Osteoblast (primary cell): ENCODE measurements at regions not wholly inside any gene's neighbourhood (a gene's known extent, or its start where the extent isn't known, plus 50 kb on each side); places are given as distances from the start of the nearest gene placed in this dataset. TPM values are rescaled to one million over a fixed set of nuclear protein-coding genes. Genes with fewer than 3 reads are reported as not detected.

ENCODE experiments used
- DNase-seq: peaks from one replicate; pipeline ENCODE4 v3.0.0; 2011; ENCODE audit warnings: low spot score, mixed read lengths; ENCODE audit not compliant: insufficient read length; ENCODE audit errors: missing footprints
- H2AFZ ChIP-seq: 2 replicates; pipeline ENCODE4 v1.6.0; 2011; ENCODE audit warnings: mild to moderate bottlenecking, low read length
- H3K27ac ChIP-seq: 2 replicates; pipeline ENCODE4 v1.5.1; 2011; ENCODE audit warnings: mild to moderate bottlenecking, low read depth, low read length, moderate library complexity
- H3K27me3 ChIP-seq: 2 replicates; pipeline ENCODE4 v1.6.0; 2012; ENCODE audit warnings: mild to moderate bottlenecking, control low read depth, inconsistent platforms, low read length, moderate library complexity; ENCODE audit not compliant: insufficient read depth
- H3K36me3 ChIP-seq: 2 replicates; pipeline ENCODE4 v1.5.1; 2011; ENCODE audit warnings: mild to moderate bottlenecking, low read length, control low read depth, moderate library complexity; ENCODE audit not compliant: insufficient read depth
- H3K4me1 ChIP-seq: 2 replicates; pipeline ENCODE4 v1.5.1; 2011; ENCODE audit warnings: mild to moderate bottlenecking, low read length, control low read depth, moderate library complexity; ENCODE audit not compliant: insufficient read depth
- H3K4me2 ChIP-seq: 2 replicates; pipeline ENCODE4 v1.6.0; 2011; ENCODE audit warnings: mild to moderate bottlenecking, low read length; ENCODE audit not compliant: insufficient read depth
- H3K4me3 ChIP-seq: fragments of 200-600 bp; sonication (generic); 3 replicates; pipeline ENCODE4 v1.5.1; 2012; ENCODE audit warnings: mild to moderate bottlenecking, low read length, inconsistent platforms; ENCODE audit not compliant: insufficient read depth
- H3K79me2 ChIP-seq: 2 replicates; pipeline ENCODE4 v1.6.0; 2012; ENCODE audit warnings: mild to moderate bottlenecking, low read length, control low read depth, inconsistent platforms; ENCODE audit not compliant: insufficient read depth
- H3K9me3 ChIP-seq: 2 replicates; pipeline ENCODE4 v1.5.1; 2011; ENCODE audit warnings: low read depth, low read length, control low read depth
- H4K20me1 ChIP-seq: 2 replicates; pipeline ENCODE4 v1.6.0; 2012; ENCODE audit warnings: mild to moderate bottlenecking, low read length, control low read depth; ENCODE audit not compliant: insufficient read depth
- CTCF ChIP-seq: IDR thresholded peaks from 2 replicates; pipeline ENCODE4 v1.5.1; 2011; ENCODE audit warnings: mild to moderate bottlenecking, low read depth, low read length, moderate library complexity; ENCODE audit errors: extremely low read depth
- small RNA-seq: library from RNA; depleted of rRNA; stranded (forward); fragments of <200 nt; gene quantifications from one replicate; pipeline ENCODE3, GENCODE V24; 2012

GRCh38 chr16:85561248-85562092 is 51.7 kb upstream of the GSE1 start:
- H3K79me2 ChIP-seq: peaks cover 98% of the 10 kb centered on the region
- DNase-seq: no peak
- no peak for TF ChIP-seq CTCF
- no peaks in the 10 kb centered on the region for H3K36me3 ChIP-seq
- no peak overlapping the region for H3K4me3 ChIP-seq
- no peak overlapping the region for H3K4me2 ChIP-seq
- peak overlapping the region; percentile 12 for H3K27ac ChIP-seq
- H4K20me1 ChIP-seq: peaks cover 82% of the 10 kb centered on the region
- no peaks in the 10 kb centered on the region for H3K9me3 ChIP-seq
- H2AFZ ChIP-seq: no peak overlapping the region
- H3K4me1 ChIP-seq: peaks cover 35% of the 10 kb centered on the region
- no peaks in the 10 kb centered on the region for H3K27me3 ChIP-seq

GRCh38 chr16:85562093-85562786 is 50.9 kb upstream of the GSE1 start:
- peaks cover 96% of the 10 kb centered on the region for H3K79me2 ChIP-seq

DNA sequence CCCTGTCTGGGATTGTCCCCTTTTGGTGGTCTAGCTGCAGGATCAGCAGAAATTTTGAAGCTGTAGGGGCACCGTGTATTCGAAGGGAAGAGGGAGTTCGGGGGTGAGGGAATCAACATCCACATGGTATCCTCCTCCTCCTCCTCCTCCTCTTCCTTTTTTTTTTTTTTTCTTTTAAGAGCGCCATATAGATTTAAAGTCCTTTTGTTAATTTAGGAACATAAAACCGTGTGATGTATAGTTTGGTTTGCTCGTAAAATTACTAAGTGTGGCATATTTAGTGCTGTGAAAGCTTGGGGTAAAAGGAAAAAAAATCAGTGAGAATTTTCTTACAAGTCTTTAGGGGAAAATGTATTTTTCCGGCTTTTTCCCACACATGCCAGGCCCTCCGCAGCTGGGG is 50.1 kb upstream of the GSE1 start:
- no peak for DNase-seq
- H3K9me3 ChIP-seq: no peaks in the 10 kb centered on the region
- peak overlapping the region; percentile 63 for H2AFZ ChIP-seq
- peaks cover 96% of the 10 kb centered on the region for H3K79me2 ChIP-seq
- H3K4me1 ChIP-seq: peaks cover 25% of the 10 kb centered on the region
- H3K36me3 ChIP-seq: no peaks in the 10 kb centered on the region
- peaks cover 79% of the 10 kb centered on the region for H4K20me1 ChIP-seq
- peak overlapping the region; percentile 46 for H3K4me2 ChIP-seq
- H3K4me3 ChIP-seq: peak overlapping the region; percentile 33
- no peaks in the 10 kb centered on the region for H3K27me3 ChIP-seq
- peak overlapping the region; percentile 43 for H3K27ac ChIP-seq
- TF ChIP-seq CTCF: no peak

More at GRCh38 chr16:85562093-85562786, 50.9 kb upstream of the GSE1 start:
- Histone ChIP-seq H3K4me3 (no peak overlapping the region), H2AFZ (no peak overlapping the region), H3K4me1 (peaks cover 33% of the 10 kb centered on the region), H3K27me3 (no peaks in the 10 kb centered on the region), H4K20me1 (peaks cover 83% of the 10 kb centered on the region), H3K9me3 (no peaks in the 10 kb centered on the region), H3K27ac (peak overlapping the region; percentile 12), H3K36me3 (no peaks in the 10 kb centered on the region), H3K4me2 (no peak overlapping the region)
- no peak for TF ChIP-seq CTCF
- DNase-seq: no peak

Small RNA genes in the stretch of these regions (small RNA-seq; reads per million reads assigned to genes)
- gene COX6CP16: not detected
- not detected for gene MIR5093
